HG02981 (cell line): ENCODE measurements at regions not wholly inside any gene's neighbourhood (a gene's known extent, or its start where the extent isn't known, plus 50 kb on each side); places are given as distances from the start of the nearest gene placed in this dataset.
"Not testable (repeated sequence)": the region's sequence is repeated elsewhere in the genome, so short reads cannot be mapped to it uniquely, and the experiment has no call there.

Experiments used
- ATAC-seq: cut with Tn5 transposase; IDR thresholded peaks from one replicate; pipeline ENCODE4 v1.9.1; 2021; ENCODE audit warnings: mild to moderate bottlenecking, moderate library complexity; ENCODE audit not compliant: unreplicated experiment

GRCh38 chr15:39501366-39502081, 79.4 kb upstream of the THBS1 start:
- ATAC-seq: no peak

- ATAC-seq: no peak
Measured at GRCh38 chr15:39502082-39502447, 78.8 kb upstream of the THBS1 start.

- no peak for ATAC-seq
Measured at GRCh38 chr15:39502611-39503195, 78.2 kb upstream of the THBS1 start.

- no peak for ATAC-seq
Measured at GRCh38 chr15:39503526-39503925, 77.4 kb upstream of the THBS1 start.

- no peak for ATAC-seq
Measured at GRCh38 chr15:39504808-39505207, 76.1 kb upstream of the THBS1 start.

- ATAC-seq: no peak
Measured at GRCh38 chr15:39506146-39506545, 74.7 kb upstream of the THBS1 start.

GRCh38 chr15:39508536-39508935, 72.3 kb upstream of the THBS1 start:
- no peak for ATAC-seq

- ATAC-seq: no peak
Measured at GRCh38 chr15:39510001-39510701, 70.7 kb upstream of the THBS1 start.

GRCh38 chr15:39511000-39511915, 69.6 kb upstream of the THBS1 start:
- no peak for ATAC-seq

GRCh38 chr15:39511916-39512260, 69.0 kb upstream of the THBS1 start:
- no peak for ATAC-seq

- ATAC-seq: no peak
Measured at GRCh38 chr15:39512643-39513042, 68.2 kb upstream of the THBS1 start.

GRCh38 chr15:39513936-39514335, 66.9 kb upstream of the THBS1 start:
- ATAC-seq: no peak

GRCh38 chr15:39514933-39515332, 65.9 kb upstream of the THBS1 start:
- ATAC-seq: no peak

- no peak for ATAC-seq
Measured at GRCh38 chr15:39515765-39516164, 65.1 kb upstream of the THBS1 start.

GRCh38 chr15:39517122-39517855, 63.6 kb upstream of the THBS1 start:
- no peak for ATAC-seq

GRCh38 chr15:39523968-39524367, 56.9 kb upstream of the THBS1 start:
- not testable (repeated sequence) for ATAC-seq

GRCh38 chr15:39529457-39529856, 51.4 kb upstream of the THBS1 start:
- no peak for ATAC-seq

- no peak for ATAC-seq
Measured at GRCh38 chr15:39530480-39531342, 50.2 kb upstream of the THBS1 start.
